PC-9 (cell line): ENCODE measurements at regions not wholly inside any gene's neighbourhood (a gene's known extent, or its start where the extent isn't known, plus 50 kb on each side); places are given as distances from the start of the nearest gene placed in this dataset.
A peak's percentile ranks its signal among the peaks of the same experiment; 100 is the strongest.

Experiments
- BruUV-seq: library from RNA; stranded (reverse); fragments of 400-500 nt; replicated peaks from 2 replicates; lab custom pipeline; 2021; lab: Mats Ljungman, UMichigan
- CTCF ChIA-PET: fragments of 300-600 bp; sonication (Branson Sonifier 250); formaldehyde crosslinking; loops from one replicate; lab custom pipeline; 2022; ENCODE audit warnings: antibody characterized with exemption; lab: Charles Lee
- POLR2A ChIA-PET: fragments of 300-600 bp; sonication (Branson Sonifier 250); formaldehyde crosslinking; loops from one replicate; lab custom pipeline; 2022; ENCODE audit warnings: antibody characterized with exemption; ENCODE audit not compliant: unreplicated experiment; lab: Charles Lee
- DNase-seq, 2 experiments: peaks; one replicate each; pipeline versions ENCODE4 v3.0.0 to v3.0.0-alpha.2; 2015 to 2022; ENCODE audit warnings: mixed read lengths in 1 of 2
- H2AFZ ChIP-seq: fragments of 200-600 bp; sonication (generic); 2 replicates; pipeline ENCODE4 v1.8.1; 2017; ENCODE audit warnings: antibody characterized with exemption
- H3F3A ChIP-seq: fragments of 200-600 bp; sonication (generic); 2 replicates; pipeline ENCODE4 v1.8.1; 2017; ENCODE audit warnings: antibody characterized with exemption, mild to moderate bottlenecking, low read depth; ENCODE audit not compliant: insufficient read depth
- H3K27ac ChIP-seq: fragments of 200-600 bp; sonication (generic); 2 replicates; pipeline ENCODE4 v1.6.1; 2016; ENCODE audit warnings: mixed run types
- H3K27me3 ChIP-seq: fragments of 200-600 bp; sonication (generic); 2 replicates; pipeline ENCODE4 v1.6.1; 2016; ENCODE audit warnings: low read depth, mixed run types; ENCODE audit not compliant: insufficient read depth
- H3K36me3 ChIP-seq: fragments of 200-600 bp; sonication (generic); 2 replicates; pipeline ENCODE4 v1.6.1; 2016; ENCODE audit warnings: low read depth, mixed run types
- H3K4me1 ChIP-seq: fragments of 200-600 bp; sonication (generic); replicated peaks from 2 replicates; pipeline ENCODE4 v1.6.1; 2016; ENCODE audit warnings: mixed run types; ENCODE audit not compliant: insufficient read depth
- H3K4me2 ChIP-seq: fragments of 200-600 bp; sonication (generic); 2 replicates; pipeline ENCODE4 v1.6.1; 2017; ENCODE audit warnings: mixed run types
- H3K4me3 ChIP-seq: fragments of 200-600 bp; sonication (generic); 2 replicates; pipeline ENCODE4 v1.6.1; 2016; ENCODE audit warnings: mixed run types
- H3K79me2 ChIP-seq: fragments of 200-600 bp; sonication (generic); 2 replicates; pipeline ENCODE4 v1.6.1; 2017; ENCODE audit warnings: low read depth, mixed run types
- H3K9me2 ChIP-seq: fragments of 200-600 bp; sonication (generic); 2 replicates; pipeline ENCODE4 v1.8.1; 2017; ENCODE audit warnings: mild to moderate bottlenecking; ENCODE audit not compliant: insufficient read depth
- H3K9me3 ChIP-seq: fragments of 200-600 bp; sonication (generic); 2 replicates; pipeline ENCODE4 v1.8.1; 2016; ENCODE audit warnings: low read depth; ENCODE audit not compliant: insufficient read depth
- H4K20me1 ChIP-seq: fragments of 200-600 bp; sonication (generic); 2 replicates; pipeline ENCODE4 v1.8.1; 2017; ENCODE audit not compliant: insufficient read depth
- EZH2 ChIP-seq: fragments of 200-600 bp; sonication (generic); IDR thresholded peaks from 2 replicates; pipeline ENCODE4 v1.8.0; 2017; ENCODE audit warnings: antibody characterized with exemption, low read depth
- intact Hi-C: fragments of 100-400 bp; cut with micrococcal nuclease; formaldehyde crosslinking; loops from one replicate; pipeline ENCODE4 v1.10.0; 2022; ENCODE audit not compliant: unreplicated experiment
- TF ChIP-seq, protein P1 (sequence below): fragments of 200-600 bp; sonication (generic); conservative IDR thresholded peaks from 2 replicates; pipeline ENCODE4 v1.6.1; 2017; ENCODE audit warnings: mixed run types, antibody characterized with exemption, mild to moderate bottlenecking, moderate library complexity

DNA sequence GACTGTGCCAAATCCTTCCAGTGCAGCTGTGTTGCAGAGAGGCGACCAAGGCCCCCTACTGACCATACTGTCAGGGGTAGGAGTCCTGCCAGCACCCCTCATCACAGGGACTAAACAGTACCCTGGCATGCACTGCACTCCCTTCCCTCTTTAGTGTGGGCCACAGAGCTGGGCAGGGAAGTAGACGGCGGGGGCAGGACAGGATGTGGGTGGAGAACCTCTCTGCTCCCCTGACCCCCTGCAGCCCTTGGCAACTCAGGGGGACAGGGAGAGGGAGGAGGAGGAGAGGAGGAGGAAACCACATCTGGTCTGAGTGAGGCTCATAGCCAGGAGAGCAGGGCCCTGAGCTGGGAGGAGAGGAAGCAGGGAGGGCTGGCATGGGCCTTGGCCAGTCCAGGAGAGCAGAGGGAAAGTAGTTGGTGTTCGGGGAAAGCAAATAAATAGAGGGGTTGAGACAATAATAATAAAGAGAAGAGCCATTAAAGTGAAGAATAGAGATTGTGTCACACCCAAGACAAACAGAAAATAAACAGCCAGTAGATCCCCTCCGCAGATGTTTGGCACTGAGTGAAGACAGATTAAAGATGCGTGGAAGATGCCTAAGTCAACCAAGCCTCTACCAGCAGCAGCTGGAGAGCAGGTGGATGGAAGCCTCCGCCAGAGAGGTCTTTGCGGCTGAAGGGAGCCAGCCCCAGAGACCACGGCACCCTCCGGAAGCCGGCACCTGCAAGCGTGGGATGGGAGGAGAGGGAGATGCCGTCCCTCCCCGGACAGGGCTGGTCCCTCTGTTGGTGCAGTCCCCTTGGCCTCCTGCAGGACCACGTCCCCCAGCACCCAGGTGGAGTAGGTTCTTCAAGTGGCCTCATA is 61.5 kb downstream of the RPUSD4 start:
- H3K4me1 ChIP-seq = peaks cover 41% of the 10 kb centered on the region
- H4K20me1 ChIP-seq = no peaks in the 10 kb centered on the region
- TF ChIP-seq, protein P1, sequence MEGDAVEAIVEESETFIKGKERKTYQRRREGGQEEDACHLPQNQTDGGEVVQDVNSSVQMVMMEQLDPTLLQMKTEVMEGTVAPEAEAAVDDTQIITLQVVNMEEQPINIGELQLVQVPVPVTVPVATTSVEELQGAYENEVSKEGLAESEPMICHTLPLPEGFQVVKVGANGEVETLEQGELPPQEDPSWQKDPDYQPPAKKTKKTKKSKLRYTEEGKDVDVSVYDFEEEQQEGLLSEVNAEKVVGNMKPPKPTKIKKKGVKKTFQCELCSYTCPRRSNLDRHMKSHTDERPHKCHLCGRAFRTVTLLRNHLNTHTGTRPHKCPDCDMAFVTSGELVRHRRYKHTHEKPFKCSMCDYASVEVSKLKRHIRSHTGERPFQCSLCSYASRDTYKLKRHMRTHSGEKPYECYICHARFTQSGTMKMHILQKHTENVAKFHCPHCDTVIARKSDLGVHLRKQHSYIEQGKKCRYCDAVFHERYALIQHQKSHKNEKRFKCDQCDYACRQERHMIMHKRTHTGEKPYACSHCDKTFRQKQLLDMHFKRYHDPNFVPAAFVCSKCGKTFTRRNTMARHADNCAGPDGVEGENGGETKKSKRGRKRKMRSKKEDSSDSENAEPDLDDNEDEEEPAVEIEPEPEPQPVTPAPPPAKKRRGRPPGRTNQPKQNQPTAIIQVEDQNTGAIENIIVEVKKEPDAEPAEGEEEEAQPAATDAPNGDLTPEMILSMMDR = no peak
- no peak for TF ChIP-seq EZH2
- no peak overlapping the region for H3K4me2 ChIP-seq
- H3K9me2 ChIP-seq = no peaks in the 10 kb centered on the region
- H3K36me3 ChIP-seq = no peaks in the 10 kb centered on the region
- no TSS peak for BruUV-seq
- DNase-seq = no peak
- H3K79me2 ChIP-seq = no peaks in the 10 kb centered on the region
- H2AFZ ChIP-seq = no peak overlapping the region
- H3K4me3 ChIP-seq = no peak overlapping the region
- CTCF ChIA-PET = no interaction called here
- H3K9me3 ChIP-seq = peaks cover 9% of the 10 kb centered on the region; the same call in 1 of the 2 replicates
- intact Hi-C loops = no loop called here
- no peak overlapping the region for H3K27ac ChIP-seq
- no peaks in the 10 kb centered on the region; the same call in 1 of the 2 replicates for H3K27me3 ChIP-seq
- POLR2A ChIA-PET = no interaction called here
- H3F3A ChIP-seq = peaks cover 11% of the 10 kb centered on the region

DNA sequence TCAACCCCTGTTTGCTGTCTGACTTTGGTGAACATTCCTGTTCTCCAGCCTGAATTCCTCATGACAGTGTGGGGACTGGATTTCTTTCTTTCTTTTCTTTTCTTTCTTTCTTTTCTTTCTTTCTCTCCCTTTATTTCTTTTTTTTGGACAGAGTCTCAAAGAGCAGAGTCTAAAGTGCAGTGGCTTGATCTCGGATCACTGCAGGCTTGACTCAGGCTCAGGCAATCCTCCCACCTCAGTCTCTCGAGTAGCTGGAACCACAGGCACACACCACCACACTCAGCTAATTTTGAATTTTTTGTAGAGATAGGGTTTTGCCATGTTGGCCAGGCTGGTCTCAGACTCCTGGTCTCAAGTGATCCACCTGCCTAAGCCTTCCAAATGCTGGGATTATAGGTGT is 63.1 kb downstream of the RPUSD4 start:
- no peak for DNase-seq
- Histone ChIP-seq H3K36me3 (no peaks in the 10 kb centered on the region), H3K9me2 (no peaks in the 10 kb centered on the region), H4K20me1 (no peaks in the 10 kb centered on the region), H3K79me2 (no peaks in the 10 kb centered on the region), H3K4me2 (no peak overlapping the region), H3K4me3 (no peak overlapping the region), H3K9me3 (peaks cover 9% of the 10 kb centered on the region; the same call in 1 of the 2 replicates), H2AFZ (no peak overlapping the region), H3K27me3 (no peaks in the 10 kb centered on the region; the same call in 1 of the 2 replicates), H3K4me1 (peaks cover 29% of the 10 kb centered on the region), H3F3A (peaks cover 11% of the 10 kb centered on the region), H3K27ac (no peak overlapping the region)
- ChIA-PET CTCF (no interaction called here), POLR2A (no interaction called here)
- intact Hi-C loops = no loop called here
- TF ChIP-seq, protein P1 = no peak
- no peak for TF ChIP-seq EZH2
- BruUV-seq = no TSS peak

DNA sequence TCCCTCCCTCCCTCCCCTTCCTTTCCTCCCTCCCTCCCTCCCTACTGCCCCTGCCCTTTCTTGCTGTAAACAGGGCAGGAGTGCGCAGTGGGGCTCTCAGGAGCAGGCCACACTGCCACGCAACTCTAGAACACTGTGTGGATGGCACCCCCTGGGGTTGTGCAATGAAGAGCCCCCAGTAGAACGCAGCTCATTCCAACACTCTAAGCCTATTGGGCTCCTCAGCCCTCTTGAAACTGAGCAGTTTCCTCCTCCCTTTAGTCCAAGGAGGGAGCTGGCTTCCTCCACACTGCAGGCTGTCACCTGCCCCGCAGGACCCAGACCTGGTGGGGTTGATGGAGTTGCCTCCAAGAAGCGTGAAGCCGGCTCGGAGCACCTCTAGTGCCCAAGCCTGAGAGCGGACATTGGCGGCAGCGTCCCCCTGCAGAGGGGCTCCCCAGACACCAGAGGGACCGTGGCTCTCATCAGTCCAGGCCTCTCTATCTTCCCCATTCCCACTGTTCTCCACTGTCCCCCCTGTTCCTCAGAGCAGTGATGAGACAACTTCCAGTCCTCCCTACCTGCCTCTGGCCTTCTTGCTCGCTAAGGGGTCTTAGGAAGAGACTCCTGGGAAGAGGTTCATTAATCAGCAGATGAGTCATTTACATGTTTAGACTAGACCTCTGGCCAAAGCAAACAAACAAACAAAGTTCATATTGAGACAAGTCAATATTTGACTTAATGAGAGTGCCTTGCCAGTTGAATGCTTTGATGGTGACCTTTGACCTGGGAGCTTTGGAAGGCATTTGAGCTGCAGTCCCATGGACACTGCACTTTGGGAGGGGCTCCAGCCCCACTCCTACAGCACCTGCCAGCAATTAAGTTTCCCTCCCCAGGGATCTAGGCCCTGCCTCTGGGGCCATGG is 64.0 kb downstream of the RPUSD4 start:
- Histone ChIP-seq H3K36me3 (no peaks in the 10 kb centered on the region), H3K27me3 (no peaks in the 10 kb centered on the region; the same call in 1 of the 2 replicates), H3K9me3 (peaks cover 9% of the 10 kb centered on the region; the same call in 1 of the 2 replicates), H3K27ac (no peak overlapping the region), H3K4me1 (peaks cover 20% of the 10 kb centered on the region), H3K4me2 (no peak overlapping the region), H3K79me2 (no peaks in the 10 kb centered on the region), H3F3A (peaks cover 6% of the 10 kb centered on the region), H3K4me3 (no peak overlapping the region), H3K9me2 (no peaks in the 10 kb centered on the region), H2AFZ (no peak overlapping the region), H4K20me1 (no peaks in the 10 kb centered on the region)
- TF ChIP-seq EZH2 = no peak
- TF ChIP-seq, protein P1 = no peak
- intact Hi-C loops = no loop called here
- peak in 1 of 2 experiments; percentile 72 for DNase-seq
- POLR2A ChIA-PET = no interaction called here
- CTCF ChIA-PET = no interaction called here
- BruUV-seq = no TSS peak
